Activated CD4-positive, CD25-positive, alpha-beta regulatory T cell (primary cell): ENCODE measurements at regions not wholly inside any gene's neighbourhood (a gene's known extent, or its start where the extent isn't known, plus 50 kb on each side); places are given as distances from the start of the nearest gene placed in this dataset.
"Not testable (repeated sequence)": the region's sequence is repeated elsewhere in the genome, so short reads cannot be mapped to it uniquely, and the experiment has no call there.

Experiments used
- DNase-seq, 4 experiments: peaks; one replicate each; lab custom pipeline; 2025; lab: John Stamatoyannopoulos, UW

- no peak for DNase-seq
These were observed 68.9 kb upstream of the VGLL4 start for GRCh38 chr3:11712646-11713045.

DNA sequence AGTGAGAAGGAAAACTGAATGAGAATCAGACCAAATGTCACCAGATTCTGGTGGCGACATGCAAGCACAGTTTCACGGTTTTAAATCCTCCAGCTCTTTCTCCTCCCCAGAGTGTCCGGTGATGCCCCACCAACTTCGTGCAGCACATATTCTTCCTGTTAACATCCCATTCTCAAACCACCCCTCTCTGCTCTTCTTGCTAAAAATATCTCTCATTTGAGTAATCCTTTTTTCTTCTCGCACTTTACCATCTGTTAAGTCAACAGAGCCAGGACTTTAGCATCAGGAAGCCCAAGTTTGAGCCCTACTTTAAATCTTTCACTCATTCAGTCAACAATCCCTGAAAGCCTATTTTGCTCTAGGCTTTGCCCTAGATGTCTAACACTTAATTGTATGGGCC is 68.2 kb upstream of the VGLL4 start:
- no peak for DNase-seq

DNA sequence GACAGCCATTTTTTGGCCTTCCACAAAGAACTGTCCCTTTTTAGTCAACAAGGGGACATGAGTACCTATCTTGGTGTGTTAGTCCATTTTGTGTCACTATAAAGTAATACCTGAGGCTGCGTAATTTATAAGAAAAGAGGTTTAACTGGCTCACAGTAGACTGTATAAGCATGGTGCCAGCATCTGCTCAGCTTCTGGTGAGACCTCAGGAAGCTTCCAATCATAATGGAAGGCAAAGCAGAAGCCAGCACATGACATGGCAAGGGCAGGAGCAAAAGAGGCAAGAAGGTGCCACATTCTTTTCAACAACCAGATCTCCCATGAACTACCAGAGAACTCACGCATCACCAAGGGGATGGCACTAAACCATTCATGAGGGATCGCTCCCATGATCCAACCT is 66.1 kb upstream of the VGLL4 start:
- DNase-seq = no peak

DNA sequence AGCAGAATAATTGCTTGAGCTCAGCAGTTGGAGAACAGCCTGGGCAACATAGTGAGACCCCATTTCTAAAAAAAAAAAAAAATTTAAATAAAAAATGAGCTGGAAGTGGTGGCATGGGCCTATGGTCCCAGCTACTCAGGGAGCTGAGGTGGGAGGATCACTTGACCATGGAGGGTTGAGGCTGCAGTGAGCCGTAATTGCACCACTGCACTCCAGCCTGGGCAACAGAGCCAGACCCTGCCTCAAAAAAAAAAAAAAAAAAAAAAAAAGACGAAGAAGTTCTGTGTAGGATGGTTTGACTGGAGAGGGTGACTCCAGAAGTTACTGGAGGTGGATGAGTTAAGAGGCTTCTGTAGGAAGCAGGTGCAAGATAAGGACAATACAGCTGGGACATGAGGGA is 63.4 kb upstream of the VGLL4 start:
- DNase-seq = not testable (repeated sequence)

- no peak for DNase-seq
These were observed 62.9 kb upstream of the VGLL4 start for GRCh38 chr3:11706604-11707003.

DNA sequence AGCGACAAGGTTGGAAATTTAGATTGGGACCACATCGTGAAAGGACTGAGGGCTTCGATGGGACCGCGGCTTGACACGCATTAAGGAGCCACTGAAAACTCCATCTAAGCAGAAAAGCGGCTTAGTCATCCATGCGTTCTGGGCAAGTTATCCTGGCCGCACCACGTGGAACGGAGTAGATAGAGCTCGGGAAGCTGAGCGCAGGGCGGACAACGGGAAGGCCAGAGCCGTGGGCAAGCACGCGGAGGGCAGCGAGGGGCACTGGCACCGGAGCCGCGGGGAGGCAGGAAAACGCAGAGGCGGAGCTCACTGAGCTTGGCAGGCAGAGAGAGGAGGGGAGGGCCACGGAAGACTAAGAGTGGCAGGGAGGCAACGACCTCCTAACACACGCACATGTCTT is 61.3 kb upstream of the VGLL4 start:
- no peak for DNase-seq

- DNase-seq = no peak
These were observed 59.4 kb upstream of the VGLL4 start for GRCh38 chr3:11703146-11703545.

GRCh38 chr3:11699083-11699427 is 55.3 kb upstream of the VGLL4 start:
- no peak for DNase-seq

GRCh38 chr3:11698326-11699082 is 54.8 kb upstream of the VGLL4 start:
- no peak for DNase-seq

DNA sequence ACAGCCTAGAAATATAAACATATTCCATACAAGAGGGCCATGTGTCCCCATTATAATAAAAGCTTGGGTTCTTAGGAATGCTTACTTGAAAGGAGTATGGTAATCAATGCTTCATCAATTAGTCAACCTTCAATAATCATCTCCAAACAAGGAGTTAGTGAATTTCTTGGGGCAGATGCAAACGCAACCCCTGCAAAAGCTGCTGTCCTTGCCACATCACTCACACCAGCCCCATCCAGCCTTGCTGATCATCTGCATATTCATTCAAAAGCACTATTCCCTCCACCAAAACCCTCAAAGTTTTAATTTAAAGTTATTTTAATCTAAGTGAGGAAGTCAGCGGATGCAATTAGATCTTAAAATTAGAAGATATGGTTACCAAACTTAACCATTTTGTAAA is 54.0 kb upstream of the VGLL4 start:
- DNase-seq = no peak

GRCh38 chr3:11696054-11696453 is 52.3 kb upstream of the VGLL4 start:
- no peak for DNase-seq
